Neural cell (in vitro differentiated cells): ENCODE measurements at regions not wholly inside any gene's neighbourhood (a gene's known extent, or its start where the extent isn't known, plus 50 kb on each side); places are given as distances from the start of the nearest gene placed in this dataset.

Source experiments
- EP300 ChIP-seq: fragments of 450-650 bp; conservative IDR thresholded peaks from 2 replicates; pipeline ENCODE4 v1.6.1; 2014; ENCODE audit warnings: antibody characterized with exemption, mild to moderate bottlenecking, moderate library complexity; ENCODE audit not compliant: poor library complexity, severe bottlenecking
- EZH2 ChIP-seq: fragments of 200-600, 300-800 bp; shearing (Covaris generic), sonication (generic); IDR thresholded peaks from 2 replicates; pipeline ENCODE4 v1.6.1; 2014; ENCODE audit warnings: antibody characterized with exemption, low read length, borderline replicate concordance, mild to moderate bottlenecking; ENCODE audit not compliant: insufficient read depth, poor library complexity, severe bottlenecking
- POLR2AphosphoS5 ChIP-seq: IDR thresholded peaks from 2 replicates; pipeline ENCODE4 v1.6.1; 2012
- RAD21 ChIP-seq: fragments of 450-650 bp; conservative IDR thresholded peaks from 2 replicates; pipeline ENCODE4 v1.6.1; 2014; ENCODE audit warnings: antibody characterized with exemption, mild to moderate bottlenecking, moderate library complexity
- TAF1 ChIP-seq: IDR thresholded peaks from 2 replicates; pipeline ENCODE4 v1.6.1; 2012; ENCODE audit warnings: low read depth
- TF ChIP-seq, protein P1 (sequence below): fragments of 450-650 bp; IDR thresholded peaks from 2 replicates; pipeline ENCODE4 v1.5.1; 2014; ENCODE audit warnings: antibody characterized with exemption, mild to moderate bottlenecking, moderate library complexity; ENCODE audit not compliant: poor library complexity, severe bottlenecking
- TF ChIP-seq, protein P2 (sequence below): IDR thresholded peaks from 2 replicates; pipeline ENCODE4 v1.6.1; 2012; ENCODE audit warnings: borderline replicate concordance

GRCh38 chr13:77431449-77431848 is 104.1 kb upstream of the SCEL start:
- TF ChIP-seq, protein P1, sequence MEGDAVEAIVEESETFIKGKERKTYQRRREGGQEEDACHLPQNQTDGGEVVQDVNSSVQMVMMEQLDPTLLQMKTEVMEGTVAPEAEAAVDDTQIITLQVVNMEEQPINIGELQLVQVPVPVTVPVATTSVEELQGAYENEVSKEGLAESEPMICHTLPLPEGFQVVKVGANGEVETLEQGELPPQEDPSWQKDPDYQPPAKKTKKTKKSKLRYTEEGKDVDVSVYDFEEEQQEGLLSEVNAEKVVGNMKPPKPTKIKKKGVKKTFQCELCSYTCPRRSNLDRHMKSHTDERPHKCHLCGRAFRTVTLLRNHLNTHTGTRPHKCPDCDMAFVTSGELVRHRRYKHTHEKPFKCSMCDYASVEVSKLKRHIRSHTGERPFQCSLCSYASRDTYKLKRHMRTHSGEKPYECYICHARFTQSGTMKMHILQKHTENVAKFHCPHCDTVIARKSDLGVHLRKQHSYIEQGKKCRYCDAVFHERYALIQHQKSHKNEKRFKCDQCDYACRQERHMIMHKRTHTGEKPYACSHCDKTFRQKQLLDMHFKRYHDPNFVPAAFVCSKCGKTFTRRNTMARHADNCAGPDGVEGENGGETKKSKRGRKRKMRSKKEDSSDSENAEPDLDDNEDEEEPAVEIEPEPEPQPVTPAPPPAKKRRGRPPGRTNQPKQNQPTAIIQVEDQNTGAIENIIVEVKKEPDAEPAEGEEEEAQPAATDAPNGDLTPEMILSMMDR, result no peak
- TF ChIP-seq EZH2 (no peak), TAF1 (no peak), RAD21 (no peak), POLR2AphosphoS5 (no peak), EP300 (no peak)
- TF ChIP-seq, protein P2, sequence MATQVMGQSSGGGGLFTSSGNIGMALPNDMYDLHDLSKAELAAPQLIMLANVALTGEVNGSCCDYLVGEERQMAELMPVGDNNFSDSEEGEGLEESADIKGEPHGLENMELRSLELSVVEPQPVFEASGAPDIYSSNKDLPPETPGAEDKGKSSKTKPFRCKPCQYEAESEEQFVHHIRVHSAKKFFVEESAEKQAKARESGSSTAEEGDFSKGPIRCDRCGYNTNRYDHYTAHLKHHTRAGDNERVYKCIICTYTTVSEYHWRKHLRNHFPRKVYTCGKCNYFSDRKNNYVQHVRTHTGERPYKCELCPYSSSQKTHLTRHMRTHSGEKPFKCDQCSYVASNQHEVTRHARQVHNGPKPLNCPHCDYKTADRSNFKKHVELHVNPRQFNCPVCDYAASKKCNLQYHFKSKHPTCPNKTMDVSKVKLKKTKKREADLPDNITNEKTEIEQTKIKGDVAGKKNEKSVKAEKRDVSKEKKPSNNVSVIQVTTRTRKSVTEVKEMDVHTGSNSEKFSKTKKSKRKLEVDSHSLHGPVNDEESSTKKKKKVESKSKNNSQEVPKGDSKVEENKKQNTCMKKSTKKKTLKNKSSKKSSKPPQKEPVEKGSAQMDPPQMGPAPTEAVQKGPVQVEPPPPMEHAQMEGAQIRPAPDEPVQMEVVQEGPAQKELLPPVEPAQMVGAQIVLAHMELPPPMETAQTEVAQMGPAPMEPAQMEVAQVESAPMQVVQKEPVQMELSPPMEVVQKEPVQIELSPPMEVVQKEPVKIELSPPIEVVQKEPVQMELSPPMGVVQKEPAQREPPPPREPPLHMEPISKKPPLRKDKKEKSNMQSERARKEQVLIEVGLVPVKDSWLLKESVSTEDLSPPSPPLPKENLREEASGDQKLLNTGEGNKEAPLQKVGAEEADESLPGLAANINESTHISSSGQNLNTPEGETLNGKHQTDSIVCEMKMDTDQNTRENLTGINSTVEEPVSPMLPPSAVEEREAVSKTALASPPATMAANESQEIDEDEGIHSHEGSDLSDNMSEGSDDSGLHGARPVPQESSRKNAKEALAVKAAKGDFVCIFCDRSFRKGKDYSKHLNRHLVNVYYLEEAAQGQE, result no peak
